Muscle of arm (tissue), 1 donor: ENCODE measurements at regions not wholly inside any gene's neighbourhood (a gene's known extent, or its start where the extent isn't known, plus 50 kb on each side); places are given as distances from the start of the nearest gene placed in this dataset.

ENCODE experiments used
- DNase-seq: peaks from one replicate; pipeline ENCODE4 v3.0.0-alpha.2; 2013

GRCh38 chr9:4384750-4385149, 84.9 kb upstream of the GLIS3 start:
- no peak for DNase-seq

DNA sequence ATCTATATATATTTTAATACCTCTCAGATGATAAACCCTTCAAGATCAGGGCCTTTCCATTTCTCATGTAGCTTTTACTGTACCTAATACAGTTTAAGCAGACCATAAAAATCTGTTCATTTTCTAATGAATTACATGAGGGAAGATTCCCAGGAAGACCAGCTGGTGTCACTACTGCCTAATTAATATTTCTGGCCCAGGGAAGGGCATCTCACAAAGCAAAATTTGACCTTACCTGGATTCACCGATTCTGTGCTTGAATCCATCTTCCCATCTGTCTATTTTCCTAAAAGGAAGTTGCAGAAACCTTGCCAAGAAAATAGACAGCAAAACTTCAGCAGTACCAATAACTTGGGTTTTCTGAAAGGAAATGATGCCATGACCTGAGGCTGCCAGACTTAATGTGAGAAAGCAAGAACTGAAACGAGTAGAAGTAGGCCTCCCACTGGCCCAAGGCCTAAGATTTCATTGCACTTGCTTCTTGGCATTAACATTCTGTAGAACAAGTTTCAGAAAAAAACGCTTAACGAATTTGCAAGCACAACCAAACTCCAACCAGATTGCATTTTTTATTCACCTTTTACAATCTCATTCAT, 83.0 kb upstream of the GLIS3 start:
- peak; percentile 6 for DNase-seq

DNA sequence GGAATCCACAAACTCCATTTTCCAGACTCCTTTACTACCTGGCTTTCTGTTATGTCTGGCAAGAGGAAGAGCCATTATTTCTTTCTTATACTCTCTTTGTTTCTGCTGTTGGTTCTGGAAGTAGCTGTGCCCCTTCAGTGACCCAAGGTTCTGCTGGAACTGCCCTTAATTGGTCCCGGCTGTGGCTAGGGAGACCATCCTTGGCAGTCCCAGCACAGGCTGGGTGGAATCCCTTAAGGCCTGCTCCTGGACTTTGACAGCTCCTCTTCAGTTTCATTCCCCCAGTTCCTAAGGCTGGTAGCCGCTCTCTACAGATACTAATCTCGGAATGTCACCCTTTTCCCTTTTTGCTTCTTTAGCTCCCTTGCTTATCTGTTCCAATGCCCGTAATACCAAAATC, 81.9 kb upstream of the GLIS3 start:
- no peak for DNase-seq

DNA sequence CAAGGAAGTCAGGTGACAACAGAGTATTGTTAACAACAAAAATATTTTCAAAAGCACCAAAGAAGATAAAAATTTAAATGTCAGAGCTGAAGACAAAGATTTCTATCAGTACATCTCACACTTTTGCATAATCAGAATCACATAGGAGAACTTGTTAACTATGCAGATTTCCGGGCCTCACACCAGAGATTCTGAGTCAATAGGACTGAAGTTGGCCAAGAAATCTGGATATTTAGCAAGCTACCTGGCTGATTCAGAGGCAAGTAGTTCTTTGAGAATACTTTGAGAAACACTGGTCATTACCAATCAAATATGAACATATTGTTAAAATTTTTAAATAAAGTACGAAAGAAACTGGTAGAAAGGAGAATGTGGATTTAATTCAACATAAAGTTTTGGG, 80.5 kb upstream of the GLIS3 start:
- no peak for DNase-seq

GRCh38 chr9:4375424-4376200, 75.7 kb upstream of the GLIS3 start:
- DNase-seq: peak; percentile 24

DNA sequence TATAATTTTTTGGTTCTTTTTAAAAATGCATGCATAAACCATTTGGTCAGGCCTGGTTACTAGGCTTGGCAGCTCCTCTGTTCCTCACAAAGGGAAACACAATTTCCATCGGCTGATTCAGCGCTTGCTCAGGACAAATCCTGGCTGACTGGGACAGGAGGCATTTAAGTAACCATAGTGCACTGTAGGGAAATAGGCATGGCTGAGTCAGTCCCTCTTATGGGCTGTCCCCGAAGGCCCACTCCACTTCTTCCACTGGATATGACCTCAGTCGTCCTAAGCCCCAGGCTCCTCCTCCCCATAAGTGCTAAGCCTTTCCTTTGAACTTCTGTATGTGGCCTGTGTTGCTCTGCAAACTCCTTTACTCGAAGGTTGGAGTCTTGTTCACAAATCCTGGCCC, 71.2 kb upstream of the GLIS3 start:
- DNase-seq: no peak

GRCh38 chr9:4370501-4370900, 70.6 kb upstream of the GLIS3 start:
- DNase-seq: no peak

- DNase-seq: no peak
Measured at GRCh38 chr9:4366591-4367330, 66.9 kb upstream of the GLIS3 start.

DNA sequence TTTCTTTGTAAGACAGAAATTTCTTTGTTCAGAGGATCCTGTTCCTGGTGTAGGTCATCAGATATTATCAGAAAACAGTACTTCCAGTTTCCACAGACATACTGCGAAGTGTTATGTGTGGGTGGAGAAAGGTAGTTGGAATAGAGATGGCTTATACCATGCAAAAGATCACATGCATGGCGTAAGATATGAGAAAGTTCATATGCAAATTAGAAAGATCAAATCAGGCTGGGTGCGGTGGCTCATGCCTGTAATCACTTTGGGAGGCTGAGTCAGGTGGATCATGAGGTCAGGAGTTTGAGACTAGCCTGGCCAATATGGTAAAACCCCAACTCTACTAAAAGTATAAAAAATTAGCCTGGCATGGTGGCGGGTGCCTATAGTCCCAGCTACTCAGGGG, 65.2 kb upstream of the GLIS3 start:
- no peak for DNase-seq

- no peak for DNase-seq
Measured at GRCh38 chr9:4362281-4362680, 62.4 kb upstream of the GLIS3 start.

DNA sequence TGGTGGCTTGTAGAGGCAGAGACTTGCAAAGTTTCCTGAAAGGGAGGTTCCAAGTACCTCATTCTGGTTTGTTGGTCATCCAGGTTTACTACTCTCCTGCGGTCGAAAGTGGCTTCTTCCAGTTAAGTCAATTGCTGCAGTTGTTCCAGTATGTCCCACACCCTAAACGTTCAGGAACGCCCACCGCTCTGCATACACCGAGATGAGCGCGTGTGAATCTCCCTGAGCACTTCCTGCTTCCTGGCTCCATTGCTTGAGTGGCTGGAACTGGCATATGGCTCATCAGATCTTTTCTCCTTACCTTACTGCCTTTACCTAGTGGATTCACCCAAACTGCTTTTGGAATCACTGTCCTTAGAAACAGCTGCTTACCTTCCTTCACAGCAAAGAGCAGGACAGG, 59.1 kb upstream of the GLIS3 start:
- no peak for DNase-seq

GRCh38 chr9:4357929-4358328, 58.1 kb upstream of the GLIS3 start:
- no peak for DNase-seq

DNA sequence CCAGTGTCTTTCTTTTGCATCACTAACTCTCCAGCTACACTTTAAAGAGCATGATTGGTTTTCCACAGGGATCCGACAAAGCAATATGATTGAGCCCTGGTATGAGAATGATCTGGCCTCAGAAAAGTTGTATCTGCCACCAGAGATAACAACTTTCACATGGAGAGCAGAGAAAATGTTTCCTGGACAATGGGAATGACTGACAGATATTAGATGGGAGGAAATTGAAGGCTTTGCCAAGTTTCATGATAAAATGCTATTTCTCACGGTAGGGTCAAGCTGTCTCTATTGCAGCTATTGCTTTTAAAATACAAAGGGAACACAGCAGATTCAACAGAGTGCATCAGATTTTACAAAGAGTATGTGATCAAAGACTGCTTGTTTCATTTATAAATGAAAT, 56.4 kb upstream of the GLIS3 start:
- DNase-seq: no peak

DNA sequence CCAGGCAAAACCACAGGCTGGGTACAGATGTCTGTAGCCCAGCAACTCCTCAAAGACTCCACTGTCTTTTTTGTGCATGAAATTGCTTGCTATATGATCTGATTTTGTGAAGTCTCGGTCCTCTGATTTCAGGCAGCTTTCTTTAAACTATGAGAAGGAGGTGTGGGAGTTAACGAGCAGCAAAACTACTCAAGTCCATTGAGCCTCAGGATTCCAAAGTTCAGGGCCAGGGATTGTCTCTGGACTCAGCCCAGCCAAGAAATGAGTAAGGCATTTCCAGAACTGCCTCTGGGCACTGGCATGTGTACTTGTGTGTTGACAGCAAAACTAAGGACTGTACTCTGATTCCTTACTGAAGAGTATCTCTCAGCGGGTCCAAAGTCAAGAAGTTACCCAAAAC, 53.4 kb upstream of the GLIS3 start:
- DNase-seq: no peak

DNA sequence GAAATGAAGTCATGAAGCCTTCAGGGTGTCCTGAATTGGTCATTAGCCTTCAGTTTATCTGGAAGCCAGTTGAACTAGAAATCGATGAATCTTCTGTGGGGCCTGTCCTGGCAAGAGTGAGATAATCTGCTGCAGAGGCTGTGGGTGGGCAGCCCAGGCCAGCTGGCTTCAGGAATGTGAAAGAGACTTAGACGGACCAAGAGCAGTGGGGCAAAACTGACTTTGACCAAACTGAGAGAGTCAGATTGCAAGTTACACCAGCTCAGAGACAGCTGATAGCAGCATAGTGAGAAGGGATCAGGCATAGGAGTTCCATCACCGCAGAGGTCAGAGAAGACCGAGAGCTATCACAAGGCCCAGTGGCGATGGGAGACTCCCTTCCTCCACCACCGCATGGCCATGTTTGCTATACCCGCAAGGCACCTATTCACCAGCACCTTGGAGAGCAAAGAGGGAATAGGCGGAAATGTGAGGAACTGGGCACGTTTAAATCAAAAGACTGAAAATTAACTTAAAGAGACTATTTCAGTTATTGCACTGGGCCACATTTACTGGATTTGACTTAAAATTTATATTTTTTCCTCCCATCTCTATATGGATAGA, 50.0 kb upstream of the GLIS3 start:
- DNase-seq: no peak
